Spinal cord (tissue), 9 donors: ENCODE measurements at regions not wholly inside any gene's neighbourhood (a gene's known extent, or its start where the extent isn't known, plus 50 kb on each side); places are given as distances from the start of the nearest gene placed in this dataset.
A peak's percentile ranks its signal among the peaks of the same experiment; 100 is the strongest.
"Not testable (repeated sequence)": the region's sequence is repeated elsewhere in the genome, so short reads cannot be mapped to it uniquely, and the experiment has no call there.

Experiments
- DNase-seq, 6 donors: peaks; one replicate each; pipeline versions ENCODE4 v3.0.0 to v3.0.0-alpha.2; 2013 to 2015; ENCODE audit warnings: low spot score in 6 of 6, low read depth in 4 of 6
- H3K27ac ChIP-seq: one replicate; pipeline ENCODE4 v1.5.1; 2013; ENCODE audit warnings: low read depth, low read length, control low read depth
- H3K27me3 ChIP-seq: one replicate; pipeline ENCODE4 v1.6.1; 2013; ENCODE audit warnings: low read length; ENCODE audit not compliant: control insufficient read depth, insufficient read depth
- H3K36me3 ChIP-seq: one replicate; pipeline ENCODE4 v1.6.1; 2013; ENCODE audit warnings: low read length; ENCODE audit not compliant: control insufficient read depth, insufficient read depth
- H3K4me1 ChIP-seq: one replicate; pipeline ENCODE4 v1.6.1; 2013; ENCODE audit warnings: low read length; ENCODE audit not compliant: control insufficient read depth, insufficient read depth
- H3K4me3 ChIP-seq: one replicate; pipeline ENCODE4 v1.5.1; 2013; ENCODE audit warnings: low read depth, low read length, control low read depth
- H3K9me3 ChIP-seq: one replicate; pipeline ENCODE4 v1.6.1; 2013; ENCODE audit warnings: low read length; ENCODE audit not compliant: control insufficient read depth, insufficient read depth
- WGBS: methylation state at CpG from one replicate; pipeline ENCODE4 v1.1.5; 2013; ENCODE audit warnings: missing lambda C conversion rate; ENCODE audit not compliant: insufficient coverage; 5-methylcytosine and 5-hydroxymethylcytosine counted together
- donor health status: healthy.

DNA sequence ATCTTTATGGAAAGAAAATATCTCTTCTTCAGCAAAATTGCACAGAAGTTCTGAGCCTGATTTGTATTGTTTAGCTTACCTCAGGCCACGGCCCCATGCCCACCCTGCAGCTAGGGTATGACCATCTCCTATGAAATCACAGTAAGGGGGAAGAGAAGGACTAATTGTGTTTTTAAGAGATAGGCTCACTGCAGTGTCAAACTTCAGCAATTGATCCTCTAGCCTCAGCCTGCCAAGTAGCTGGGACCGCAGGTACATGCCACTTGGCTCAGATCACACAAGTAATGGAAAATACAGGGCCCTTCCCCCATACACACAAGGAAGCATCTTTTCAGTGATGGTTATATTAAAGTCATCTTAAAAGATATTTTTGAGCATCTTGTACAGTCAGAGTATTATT, 60.0 kb downstream of the DMAC1 start:
- 83% methylated on average over 1 of the region's 2 CpGs for WGBS
- Histone ChIP-seq H3K36me3 (no peaks in the 10 kb centered on the region), H3K27ac (no peak overlapping the region), H3K4me1 (no peaks in the 10 kb centered on the region), H3K9me3 (no peaks in the 10 kb centered on the region), H3K27me3 (no peaks in the 10 kb centered on the region), H3K4me3 (no peak overlapping the region)
- DNase-seq, result no peak

DNA sequence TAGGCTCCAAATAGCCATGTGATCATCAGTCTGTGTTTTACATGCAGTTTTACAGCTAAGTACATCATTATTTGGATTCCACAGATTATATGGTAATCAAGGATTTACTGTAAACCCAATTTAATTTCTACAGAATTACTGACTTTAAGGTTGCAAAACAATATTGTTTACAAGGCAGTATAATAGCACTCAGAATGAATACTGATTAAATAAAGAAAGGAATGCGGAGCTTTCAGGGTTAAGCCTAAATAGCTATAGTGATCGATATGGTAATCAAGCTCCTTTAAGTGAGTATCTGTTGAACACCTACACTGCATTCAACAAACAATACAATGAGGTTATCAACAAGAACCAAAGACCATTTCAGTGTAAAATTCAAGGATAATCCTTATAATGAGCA, 64.3 kb downstream of the DMAC1 start:
- DNase-seq, result no peak
- no peaks in the 10 kb centered on the region for H3K4me1 ChIP-seq
- H3K27ac ChIP-seq, result no peak overlapping the region
- H3K27me3 ChIP-seq, result no peaks in the 10 kb centered on the region
- no CpG with 5 or more reads among the region's 2 CpGs for WGBS
- no peaks in the 10 kb centered on the region for H3K9me3 ChIP-seq
- H3K4me3 ChIP-seq, result no peak overlapping the region
- H3K36me3 ChIP-seq, result no peaks in the 10 kb centered on the region

DNA sequence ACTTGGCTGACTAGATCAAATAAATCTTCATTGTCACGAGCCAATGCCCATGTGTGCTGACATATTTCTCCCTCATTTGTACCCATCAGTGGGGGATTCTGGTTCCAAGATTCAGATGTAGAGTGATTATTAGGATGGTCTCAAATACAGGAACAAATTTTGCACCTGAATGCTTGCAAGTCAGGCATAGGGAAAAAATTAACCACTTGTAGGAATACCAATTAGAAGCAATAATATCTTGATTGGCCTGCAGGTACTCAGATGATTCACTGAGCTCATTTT, 69.5 kb downstream of the DMAC1 start:
- H3K9me3 ChIP-seq, result no peaks in the 10 kb centered on the region
- no peaks in the 10 kb centered on the region for H3K4me1 ChIP-seq
- peak in 1 of 6 donors; percentile 63 for DNase-seq
- WGBS, result no CpG with 5 or more reads among the region's 1 CpG
- no peaks in the 10 kb centered on the region for H3K27me3 ChIP-seq
- no peaks in the 10 kb centered on the region for H3K36me3 ChIP-seq
- H3K4me3 ChIP-seq, result no peak overlapping the region
- H3K27ac ChIP-seq, result no peak overlapping the region

DNA sequence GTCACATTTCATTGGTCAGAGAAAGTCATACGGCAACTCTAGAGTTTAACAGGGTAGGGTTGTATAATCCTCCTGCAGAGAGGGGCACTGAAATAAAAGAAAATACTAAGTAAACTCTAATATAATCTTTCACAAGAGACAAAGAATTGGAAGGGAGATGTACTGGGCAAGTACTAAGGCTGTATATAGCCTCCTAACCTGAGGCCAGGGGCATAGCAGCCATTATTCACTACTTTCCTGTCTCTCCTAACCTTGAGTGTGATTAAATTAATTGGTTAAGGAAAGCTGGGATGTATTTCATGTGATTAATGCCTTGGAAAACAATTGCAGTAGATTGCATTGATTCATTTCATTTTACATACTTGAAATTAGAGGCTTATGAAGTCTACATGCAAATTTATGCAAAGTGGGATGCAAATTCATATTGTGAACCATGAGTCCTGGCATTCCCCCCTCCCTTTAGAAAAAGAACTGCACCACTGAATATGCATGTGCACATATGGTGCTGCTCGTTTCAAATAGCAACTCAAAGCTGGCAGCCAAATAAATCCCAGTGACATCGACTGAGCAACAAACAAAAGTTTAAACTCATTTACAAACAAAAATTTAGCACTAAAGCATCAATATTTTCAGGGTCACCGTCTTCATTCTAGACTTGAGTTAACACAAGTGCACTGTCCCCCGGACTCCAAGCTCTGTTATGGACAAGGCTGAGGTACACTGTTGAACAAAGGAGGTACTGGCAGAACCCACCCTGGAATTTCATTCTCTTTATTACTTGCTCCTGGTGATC, 70.0 kb downstream of the DMAC1 start:
- Histone ChIP-seq H3K36me3 (no peaks in the 10 kb centered on the region), H3K4me3 (no peak overlapping the region), H3K4me1 (no peaks in the 10 kb centered on the region), H3K27ac (no peak overlapping the region), H3K9me3 (no peaks in the 10 kb centered on the region), H3K27me3 (no peaks in the 10 kb centered on the region)
- peak in 2 of 6 donors; percentile 75 to 93 for DNase-seq
- WGBS, result 42% methylated on average over 4 of the region's 5 CpGs

DNA sequence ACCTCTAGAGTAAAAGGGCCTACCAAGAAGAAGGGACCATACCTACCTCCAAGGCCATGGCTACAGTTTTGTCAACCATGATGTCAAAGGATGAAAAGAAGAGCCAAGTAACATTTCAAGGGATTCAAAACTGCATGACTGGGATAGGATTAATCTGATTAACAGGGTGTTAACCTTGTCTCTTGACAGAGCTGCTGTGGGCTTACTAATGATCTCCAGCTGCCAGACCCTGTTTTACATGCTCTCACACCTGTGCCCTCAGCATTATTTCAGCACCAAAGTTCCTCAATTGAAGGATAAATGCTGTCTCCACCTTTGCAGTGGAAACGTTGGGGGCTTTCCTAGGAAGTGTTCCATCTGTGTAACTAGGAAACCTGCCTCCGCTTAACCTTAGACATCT, 78.3 kb downstream of the DMAC1 start:
- Histone ChIP-seq H3K9me3 (no peaks in the 10 kb centered on the region), H3K4me1 (no peaks in the 10 kb centered on the region), H3K27me3 (no peaks in the 10 kb centered on the region), H3K36me3 (no peaks in the 10 kb centered on the region), H3K4me3 (no peak overlapping the region), H3K27ac (no peak overlapping the region)
- no peak for DNase-seq
- 83% methylated on average over 2 of the region's 2 CpGs for WGBS

DNA sequence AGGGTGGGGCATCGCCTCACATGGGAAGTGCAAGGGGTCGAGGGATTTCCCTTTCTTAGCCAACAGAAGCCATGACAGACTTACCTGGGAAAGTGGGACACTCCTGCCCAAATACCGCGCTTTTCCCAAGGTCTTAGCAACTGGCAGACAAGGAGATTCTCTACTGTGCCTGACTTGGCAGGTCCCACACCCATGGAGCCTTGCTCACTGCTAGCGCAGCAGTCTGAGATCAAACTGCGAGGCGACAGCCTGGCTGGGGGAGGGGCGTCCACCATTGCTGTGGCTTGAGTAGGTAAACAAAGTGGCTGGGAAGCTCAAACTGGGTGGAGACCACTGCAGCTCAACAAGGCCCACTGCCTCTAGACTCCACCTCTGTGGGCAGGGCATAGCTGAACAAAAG, 86.5 kb downstream of the DMAC1 start:
- H3K36me3 ChIP-seq, H3K27ac ChIP-seq, H3K4me1 ChIP-seq, H3K9me3 ChIP-seq, H3K4me3 ChIP-seq, H3K27me3 ChIP-seq, DNase-seq: not testable (repeated sequence)
- WGBS, result 95% methylated on average over 6 of the region's 8 CpGs

DNA sequence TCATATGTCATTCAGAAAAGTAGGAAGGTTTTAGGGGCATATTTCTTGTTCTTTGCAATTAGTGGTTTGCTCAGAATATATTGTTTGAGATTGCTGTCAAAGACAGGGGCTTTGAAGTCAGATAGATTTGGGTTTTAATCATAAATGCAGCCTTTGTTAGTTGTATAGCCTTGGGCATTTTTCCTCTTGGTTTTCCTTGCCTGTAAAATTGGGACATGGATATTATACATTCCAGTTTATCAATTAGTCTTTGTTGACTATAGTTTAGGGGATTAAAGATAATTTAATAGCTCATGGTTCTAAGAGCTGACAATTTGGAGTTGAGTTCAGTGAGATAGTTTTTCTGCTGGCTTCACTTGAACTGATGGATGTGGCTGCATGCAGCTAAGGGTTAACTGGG, 88.9 kb downstream of the DMAC1 start:
- no peak for DNase-seq
- Histone ChIP-seq H3K9me3 (no peaks in the 10 kb centered on the region), H3K4me1 (no peaks in the 10 kb centered on the region), H3K27me3 (no peaks in the 10 kb centered on the region), H3K36me3 (no peaks in the 10 kb centered on the region), H3K4me3 (no peak overlapping the region), H3K27ac (no peak overlapping the region)

DNA sequence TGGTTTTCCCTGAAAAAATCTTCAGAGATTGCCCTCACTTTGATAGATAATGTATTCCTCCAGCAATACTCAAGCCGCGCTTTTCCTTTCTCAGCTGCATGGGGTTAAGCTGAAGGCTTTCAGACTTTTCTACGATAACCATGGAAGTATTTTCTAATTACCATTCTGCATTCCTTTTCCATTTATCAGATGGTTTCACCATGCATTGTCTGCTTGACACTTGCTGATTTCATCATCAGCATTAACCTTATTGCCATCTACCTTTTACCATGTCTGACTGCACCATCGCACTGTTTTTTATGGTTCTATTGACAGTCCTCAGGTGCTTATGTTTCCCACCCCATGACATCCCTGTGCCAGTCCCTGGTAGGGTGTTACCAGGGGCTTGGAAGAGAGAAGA, 91.6 kb downstream of the DMAC1 start:
- H3K9me3 ChIP-seq, result no peaks in the 10 kb centered on the region
- no peak overlapping the region for H3K27ac ChIP-seq
- DNase-seq, result no peak
- H3K27me3 ChIP-seq, result no peaks in the 10 kb centered on the region
- WGBS, result 91% methylated on average over 3 of the region's 4 CpGs
- no peaks in the 10 kb centered on the region for H3K4me1 ChIP-seq
- H3K36me3 ChIP-seq, result no peaks in the 10 kb centered on the region
- no peak overlapping the region for H3K4me3 ChIP-seq

DNA sequence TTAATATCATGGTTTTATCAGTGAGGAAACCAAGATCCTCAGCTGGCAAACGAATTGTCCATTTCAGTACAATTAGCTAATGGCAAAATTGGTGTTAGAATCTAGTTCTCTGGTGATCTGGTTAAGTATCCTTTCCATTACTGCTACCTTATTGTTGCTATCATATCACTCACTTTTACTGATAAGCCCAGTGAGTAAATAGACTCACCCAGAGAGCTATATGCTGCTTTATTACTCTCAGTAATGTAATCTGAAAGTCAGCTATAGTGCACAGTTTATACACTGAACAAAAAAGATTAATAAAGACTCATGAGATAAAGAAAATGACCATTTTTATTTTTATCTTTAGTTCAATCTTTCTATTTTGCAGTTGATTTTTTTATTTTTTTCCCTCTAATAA, 95.0 kb downstream of the DMAC1 start:
- no peak for DNase-seq
- Histone ChIP-seq H3K36me3 (no peaks in the 10 kb centered on the region), H3K4me3 (no peak overlapping the region), H3K9me3 (no peaks in the 10 kb centered on the region), H3K4me1 (no peaks in the 10 kb centered on the region), H3K27me3 (no peaks in the 10 kb centered on the region), H3K27ac (no peak overlapping the region)
- no CpG with 5 or more reads among the region's 1 CpG for WGBS

DNA sequence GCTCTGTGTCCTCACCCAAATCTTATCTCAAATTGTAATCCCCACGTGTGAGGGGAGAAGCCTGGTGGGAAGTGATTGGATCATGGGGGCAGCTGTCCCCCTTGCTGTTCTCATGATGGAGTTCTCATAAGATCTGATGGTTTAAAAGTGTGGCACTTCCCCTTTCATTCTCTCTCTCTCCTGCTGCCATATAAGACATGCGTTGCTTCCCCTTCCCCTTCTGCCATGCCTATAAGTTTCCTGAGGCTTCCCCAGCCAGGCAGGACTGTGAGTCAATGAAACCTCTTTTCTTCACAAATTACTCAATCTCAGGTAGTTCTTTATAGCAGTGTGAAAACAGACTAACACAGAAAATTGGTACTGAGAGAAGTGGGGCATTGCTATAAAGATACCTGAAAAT, 107.7 kb downstream of the DMAC1 start:
- Histone ChIP-seq H3K27ac (no peak overlapping the region), H3K27me3 (no peaks in the 10 kb centered on the region), H3K36me3 (no peaks in the 10 kb centered on the region), H3K9me3 (no peaks in the 10 kb centered on the region), H3K4me3 (no peak overlapping the region), H3K4me1 (no peaks in the 10 kb centered on the region)
- WGBS, result no CpG with 5 or more reads among the region's 2 CpGs
- DNase-seq, result no peak
